Endodermal cell (in vitro differentiated cells): ENCODE measurements at regions not wholly inside any gene's neighbourhood (a gene's known extent, or its start where the extent isn't known, plus 50 kb on each side); places are given as distances from the start of the nearest gene placed in this dataset.

Experiments
- DNase-seq: peaks from one replicate; pipeline ENCODE4 v3.0.0-alpha.2; 2017
- H3K27ac ChIP-seq: 2 replicates; pipeline ENCODE4 v1.5.1; 2013; ENCODE audit warnings: mild to moderate bottlenecking, low read depth, low read length, moderate library complexity
- H3K27me3 ChIP-seq: 2 replicates; pipeline ENCODE4 v1.6.1; 2013; ENCODE audit warnings: mild to moderate bottlenecking, low read length, moderate library complexity; ENCODE audit not compliant: insufficient read depth, control insufficient read depth, poor library complexity, severe bottlenecking
- H3K36me3 ChIP-seq: 2 replicates; pipeline ENCODE4 v1.7.0; 2013; ENCODE audit warnings: mild to moderate bottlenecking, low read length, moderate library complexity; ENCODE audit not compliant: control insufficient read depth, insufficient read depth
- H3K4me1 ChIP-seq: one replicate; pipeline ENCODE4 v1.7.0; 2013; ENCODE audit warnings: low read length; ENCODE audit not compliant: control insufficient read depth, insufficient read depth
- H3K4me3 ChIP-seq: 2 replicates; pipeline ENCODE4 v1.5.1; 2013; ENCODE audit warnings: mild to moderate bottlenecking, low read length, moderate library complexity
- H3K9ac ChIP-seq: 2 replicates; pipeline ENCODE4 v1.6.1; 2013; ENCODE audit warnings: mild to moderate bottlenecking, low read length, moderate library complexity; ENCODE audit not compliant: poor library complexity, severe bottlenecking; ENCODE audit errors: extremely low read depth
- H3K9me3 ChIP-seq: 2 replicates; pipeline ENCODE4 v1.6.1; 2013; ENCODE audit warnings: mild to moderate bottlenecking, low read length, moderate library complexity; ENCODE audit not compliant: control insufficient read depth
- H3K27ac Mint-ChIP-seq: 2 replicates; pipeline ENCODE4 v1.8.0; 2020; ENCODE audit warnings: mixed read lengths
- H3K27me3 Mint-ChIP-seq: 2 replicates; pipeline ENCODE4 v1.8.0; 2021; ENCODE audit warnings: mild to moderate bottlenecking, mixed read lengths; ENCODE audit not compliant: insufficient read depth
- H3K36me3 Mint-ChIP-seq: 2 replicates; pipeline ENCODE4 v1.8.0; 2020; ENCODE audit warnings: low read depth, mixed read lengths
- H3K4me1 Mint-ChIP-seq: 2 replicates; pipeline ENCODE4 v1.8.0; 2020; ENCODE audit warnings: mixed read lengths
- H3K4me3 Mint-ChIP-seq: 2 replicates; pipeline ENCODE4 v1.8.0; 2020; ENCODE audit warnings: mild to moderate bottlenecking, moderate library complexity, mixed read lengths
- H3K9me3 Mint-ChIP-seq: 2 replicates; pipeline ENCODE4 v1.8.0; 2020; ENCODE audit warnings: mild to moderate bottlenecking, mixed read lengths
- WGBS, 2 experiments: methylation state at CpG; one replicate each; pipeline versions ENCODE4 v1.1.5 to v1.1.7; 2013; ENCODE audit warnings: missing lambda C conversion rate in 2 of 2, mixed read lengths in 1 of 2; ENCODE audit not compliant: insufficient coverage in 1 of 2, insufficient read length in 1 of 2; 5-methylcytosine and 5-hydroxymethylcytosine counted together
- TF ChIP-seq, protein P1 (sequence below): fragments of 200-600 bp; sonication (generic); conservative IDR thresholded peaks from 2 replicates; pipeline ENCODE4 v1.5.0; 2021; ENCODE audit warnings: antibody characterized with exemption, mild to moderate bottlenecking

DNA sequence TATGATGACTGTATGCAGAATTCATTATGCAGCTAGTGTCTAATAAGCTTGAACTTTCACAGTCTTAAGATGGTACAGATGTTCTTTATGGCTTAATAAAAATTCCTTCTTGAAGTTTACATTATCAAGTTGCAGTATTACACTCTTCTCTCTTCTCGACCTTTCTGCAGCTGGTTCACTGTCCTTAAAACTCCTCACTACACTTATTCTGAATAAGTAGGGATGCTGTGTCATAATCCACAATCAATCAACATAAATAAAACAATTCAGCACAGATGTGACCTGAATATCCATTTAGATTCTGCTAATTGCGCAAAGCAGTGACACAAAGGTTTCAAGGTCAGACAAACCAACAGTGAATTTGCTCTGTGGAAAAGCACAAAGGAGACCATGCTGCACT is 356.8 kb downstream of the SUCLG1 start:
- Mint-ChIP-seq H3K9me3 (peaks cover 45% of the 10 kb centered on the region), H3K36me3 (peaks cover 4% of the 10 kb centered on the region), H3K27ac (no peak overlapping the region)

DNA sequence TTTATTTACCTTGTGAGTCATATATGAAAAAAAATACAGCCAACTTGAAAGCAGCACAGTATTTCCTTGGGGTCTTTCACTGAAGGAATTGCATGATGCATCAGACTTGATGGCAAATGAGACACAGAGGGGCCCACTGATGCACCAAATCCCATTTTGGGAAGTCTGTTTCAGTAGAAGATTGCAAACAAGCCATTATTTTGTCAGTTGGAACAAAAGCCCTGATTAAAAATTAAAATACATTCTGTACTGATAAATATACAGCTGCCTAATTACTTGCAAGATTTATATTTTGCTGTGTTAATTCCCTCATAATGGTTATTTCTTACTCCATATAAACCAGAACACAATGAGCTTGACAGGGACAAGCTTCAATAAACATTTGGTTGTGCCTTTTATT is 370.4 kb downstream of the SUCLG1 start:
- DNase-seq = no peak
- Histone ChIP-seq H3K27me3 (no peaks in the 10 kb centered on the region), H3K4me3 (no peak overlapping the region), H3K4me1 (no peaks in the 10 kb centered on the region), H3K27ac (no peak overlapping the region), H3K9ac (no peak overlapping the region), H3K9me3 (peaks cover 8% of the 10 kb centered on the region), H3K36me3 (no peaks in the 10 kb centered on the region)
- Mint-ChIP-seq H3K27ac (no peak overlapping the region), H3K4me1 (no peaks in the 10 kb centered on the region), H3K9me3 (peaks cover 28% of the 10 kb centered on the region), H3K36me3 (peaks cover 2% of the 10 kb centered on the region), H3K4me3 (no peak overlapping the region), H3K27me3 (no peaks in the 10 kb centered on the region)
- TF ChIP-seq, protein P1, sequence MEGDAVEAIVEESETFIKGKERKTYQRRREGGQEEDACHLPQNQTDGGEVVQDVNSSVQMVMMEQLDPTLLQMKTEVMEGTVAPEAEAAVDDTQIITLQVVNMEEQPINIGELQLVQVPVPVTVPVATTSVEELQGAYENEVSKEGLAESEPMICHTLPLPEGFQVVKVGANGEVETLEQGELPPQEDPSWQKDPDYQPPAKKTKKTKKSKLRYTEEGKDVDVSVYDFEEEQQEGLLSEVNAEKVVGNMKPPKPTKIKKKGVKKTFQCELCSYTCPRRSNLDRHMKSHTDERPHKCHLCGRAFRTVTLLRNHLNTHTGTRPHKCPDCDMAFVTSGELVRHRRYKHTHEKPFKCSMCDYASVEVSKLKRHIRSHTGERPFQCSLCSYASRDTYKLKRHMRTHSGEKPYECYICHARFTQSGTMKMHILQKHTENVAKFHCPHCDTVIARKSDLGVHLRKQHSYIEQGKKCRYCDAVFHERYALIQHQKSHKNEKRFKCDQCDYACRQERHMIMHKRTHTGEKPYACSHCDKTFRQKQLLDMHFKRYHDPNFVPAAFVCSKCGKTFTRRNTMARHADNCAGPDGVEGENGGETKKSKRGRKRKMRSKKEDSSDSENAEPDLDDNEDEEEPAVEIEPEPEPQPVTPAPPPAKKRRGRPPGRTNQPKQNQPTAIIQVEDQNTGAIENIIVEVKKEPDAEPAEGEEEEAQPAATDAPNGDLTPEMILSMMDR = no peak

More for the DNA sequence above, 356.8 kb downstream of the SUCLG1 start:
- H3K4me1 Mint-ChIP-seq = no peaks in the 10 kb centered on the region
- no peak overlapping the region for H3K4me3 Mint-ChIP-seq
- H3K27me3 Mint-ChIP-seq = no peaks in the 10 kb centered on the region
- Histone ChIP-seq H3K4me1 (no peaks in the 10 kb centered on the region), H3K4me3 (no peak overlapping the region), H3K27me3 (no peaks in the 10 kb centered on the region), H3K36me3 (no peaks in the 10 kb centered on the region), H3K9ac (no peak overlapping the region), H3K9me3 (peaks cover 29% of the 10 kb centered on the region), H3K27ac (no peak overlapping the region)
- 87 to 90% methylated on average over 1 to 2 of the region's 2 CpGs for WGBS, 2 experiments
- DNase-seq = no peak
- TF ChIP-seq, protein P1 = no peak

DNA sequence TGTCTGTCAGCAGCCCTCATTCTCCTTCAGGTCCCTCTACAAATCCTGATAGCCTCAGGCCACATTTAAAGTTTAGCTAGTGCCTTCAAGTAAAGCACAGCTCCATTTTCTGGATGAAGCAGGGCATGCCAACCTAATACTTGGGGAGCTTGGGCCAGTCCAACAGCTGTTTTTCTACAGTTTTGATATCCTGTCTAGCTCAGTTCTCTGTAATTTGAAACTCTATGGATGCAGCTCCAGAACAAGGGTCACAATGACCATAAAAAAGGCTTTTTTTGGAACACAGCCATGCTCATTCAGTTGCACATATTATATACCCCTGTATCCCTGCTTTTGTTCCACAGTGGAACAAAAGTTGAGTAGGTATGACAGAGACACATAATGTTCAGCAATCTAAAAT is 373.5 kb downstream of the SUCLG1 start:
- H3K9me3 ChIP-seq = no peaks in the 10 kb centered on the region
- no peak overlapping the region for H3K4me3 ChIP-seq
- H3K27ac ChIP-seq = no peak overlapping the region
- TF ChIP-seq, protein P1 = no peak
- no peaks in the 10 kb centered on the region for H3K27me3 ChIP-seq
- H3K27me3 Mint-ChIP-seq = no peaks in the 10 kb centered on the region
- H3K9me3 Mint-ChIP-seq = no peaks in the 10 kb centered on the region
- no peaks in the 10 kb centered on the region for H3K36me3 ChIP-seq
- no peaks in the 10 kb centered on the region for H3K4me1 ChIP-seq
- H3K27ac Mint-ChIP-seq = no peak overlapping the region
- DNase-seq = no peak
- no peaks in the 10 kb centered on the region for H3K36me3 Mint-ChIP-seq
- no peak overlapping the region for H3K4me3 Mint-ChIP-seq
- H3K4me1 Mint-ChIP-seq = no peaks in the 10 kb centered on the region
- H3K9ac ChIP-seq = no peak overlapping the region
